Heart left ventricle (tissue), 16 donors: ENCODE measurements at regions not wholly inside any gene's neighbourhood (a gene's known extent, or its start where the extent isn't known, plus 50 kb on each side); places are given as distances from the start of the nearest gene placed in this dataset.

Experiments
- ATAC-seq, 4 donors: fragments of 200-7000 bp; cut with Tn5 transposase; one replicate each; pipeline ENCODE4 v1.9.1; 2020 to 2022; ENCODE audit warnings: moderate library complexity in 4 of 4, mild to moderate bottlenecking in 3 of 4, moderate number of reproducible peaks in 1 of 4
- DNase-seq, 5 donors: peaks; one replicate each; pipeline ENCODE4 v3.0.0-alpha.2; 2020
- H3K27ac ChIP-seq, 12 donors: fragments of 200-600 bp; sonication (generic) in 4 of 12; one replicate each; pipeline versions ENCODE4 v1.5.0 to v1.8.0; 2016 to 2022; ENCODE audit warnings: mild to moderate bottlenecking in 2 of 12
- H3K27me3 ChIP-seq, 9 donors: fragments of 200-600 bp; sonication (generic) in 2 of 9; one replicate each; pipeline versions ENCODE4 v1.5.1 to v1.8.0; 2016 to 2022; ENCODE audit warnings: mild to moderate bottlenecking in 3 of 9
- H3K36me3 ChIP-seq, 9 donors: fragments of 200-600 bp; sonication (generic) in 2 of 9; one replicate each; pipeline versions ENCODE4 v1.5.0 to v1.8.0; 2018 to 2022; ENCODE audit warnings: mild to moderate bottlenecking in 2 of 9
- H3K4me1 ChIP-seq, 12 donors: fragments of 200-600 bp; sonication (generic) in 4 of 12; one replicate each; pipeline versions ENCODE4 v1.5.0 to v1.8.0; 2016 to 2022; ENCODE audit warnings: mild to moderate bottlenecking in 3 of 12
- H3K4me3 ChIP-seq, 12 donors: fragments of 200-600 bp; sonication (generic) in 4 of 12; one replicate each; pipeline versions ENCODE4 v1.5.0 to v1.8.0; 2017 to 2022; ENCODE audit warnings: mild to moderate bottlenecking in 9 of 12, moderate library complexity in 4 of 12
- H3K9me3 ChIP-seq, 12 donors: fragments of 200-600 bp; sonication (generic) in 4 of 12; one replicate each; pipeline versions ENCODE4 v1.5.0 to v1.8.0; 2016 to 2022; ENCODE audit warnings: mild to moderate bottlenecking in 1 of 12
- POLR2A ChIP-seq, 2 donors: fragments of 450-650 bp; IDR thresholded peaks; one replicate each; pipeline ENCODE4 v1.6.1; 2017; ENCODE audit warnings: antibody characterized with exemption in 2 of 2, mild to moderate bottlenecking in 2 of 2, moderate library complexity in 2 of 2
- WGBS, 4 donors: extraction: QIAGEN DNeasy Blood & Tissue Kit in 2 of 4; methylation state at CpG; one replicate each; pipeline versions ENCODE4 v1.1.5 to v1.1.7; 2013 to 2018; 5-methylcytosine and 5-hydroxymethylcytosine counted together
- intact Hi-C, 10 donors: fragments of 100-400 bp; cut with DNase I; formaldehyde crosslinking; loops; one replicate each; pipeline versions ENCODE4 v1.11.1 to v1.14.2; 2022
- TF ChIP-seq, protein P1 (sequence below), 12 donors: fragments of 200-600 bp; sonication (generic) in 4 of 12; IDR thresholded peaks; one replicate each; pipeline versions ENCODE4 v1.5.0 to v1.8.0; 2018 to 2022; ENCODE audit warnings: antibody characterized with exemption in 12 of 12, mild to moderate bottlenecking in 5 of 12
- donor health status: ischemic (EF 13 %, LVEDD 7.1; RV severe dilation, severe dysfunction).
- donor health status: healthy with polysubstance abuse.
- donor health status: DM: no; HTN: yes; CAD: no.
- donor health status: DM: no; HTN: no; CAD: no.
- donor health status: ischemic (EF 25% LVEDD 6.9; RV normal size, moderate dysfunction).
- donor health status: ischemic (EF 25% LVEDD 5.7; RV mildly dilated, moderate dysfunction).
- donor health status: healthy.
- donor health status: DM: yes; HTN: yes; CAD: no.
- donor health status: ischemic (EF 35%, LVEDD 5.7; RV mildly dilated, moderate dysfunction).
- donor health status: nonischemic (EF 11% LVEDD 7.7; RV severe dilation, severe dysfunction).
- donor health status: DM: yes; HTN: yes; CAD: no.
- donor health status: PGD.
- donor health status: ischemic (EF 29% LVEDD 5.4; RV normal size, mild dysfunction).
- donor health status: nonischemic (EF 23%, LVEDD 6.1; RV moderate dilation, normal function).

GRCh38 chr9:4400731-4401130 lies 89.5 kb upstream of the SLC1A1 start:
- no peaks in the 10 kb centered on the region for H3K36me3 ChIP-seq
- no peak overlapping the region for H3K27ac ChIP-seq
- WGBS, 4 donors = 84 to 92% (median 89%) methylated on average over 3 of the region's 3 CpGs
- intact Hi-C loops = no loop called here
- no peaks in the 10 kb centered on the region for H3K4me1 ChIP-seq
- H3K9me3 ChIP-seq = peaks cover 0 to 28% (median 11%) of the 10 kb centered on the region in 12 donors
- H3K27me3 ChIP-seq = no peaks in the 10 kb centered on the region
- ATAC-seq (no peak), DNase-seq (no peak)
- no peak overlapping the region for H3K4me3 ChIP-seq
- no peak for TF ChIP-seq POLR2A (IDR thresholded peaks at IDR 0.05)
- TF ChIP-seq, protein P1, sequence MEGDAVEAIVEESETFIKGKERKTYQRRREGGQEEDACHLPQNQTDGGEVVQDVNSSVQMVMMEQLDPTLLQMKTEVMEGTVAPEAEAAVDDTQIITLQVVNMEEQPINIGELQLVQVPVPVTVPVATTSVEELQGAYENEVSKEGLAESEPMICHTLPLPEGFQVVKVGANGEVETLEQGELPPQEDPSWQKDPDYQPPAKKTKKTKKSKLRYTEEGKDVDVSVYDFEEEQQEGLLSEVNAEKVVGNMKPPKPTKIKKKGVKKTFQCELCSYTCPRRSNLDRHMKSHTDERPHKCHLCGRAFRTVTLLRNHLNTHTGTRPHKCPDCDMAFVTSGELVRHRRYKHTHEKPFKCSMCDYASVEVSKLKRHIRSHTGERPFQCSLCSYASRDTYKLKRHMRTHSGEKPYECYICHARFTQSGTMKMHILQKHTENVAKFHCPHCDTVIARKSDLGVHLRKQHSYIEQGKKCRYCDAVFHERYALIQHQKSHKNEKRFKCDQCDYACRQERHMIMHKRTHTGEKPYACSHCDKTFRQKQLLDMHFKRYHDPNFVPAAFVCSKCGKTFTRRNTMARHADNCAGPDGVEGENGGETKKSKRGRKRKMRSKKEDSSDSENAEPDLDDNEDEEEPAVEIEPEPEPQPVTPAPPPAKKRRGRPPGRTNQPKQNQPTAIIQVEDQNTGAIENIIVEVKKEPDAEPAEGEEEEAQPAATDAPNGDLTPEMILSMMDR (IDR thresholded peaks at IDR 0.05) = no peak

GRCh38 chr9:4397917-4398316 lies 92.4 kb upstream of the SLC1A1 start:
- H3K27ac ChIP-seq = no peak overlapping the region
- intact Hi-C loops = no loop called here
- 75 to 82% (median 78%) methylated on average over 2 of the region's 2 CpGs for WGBS, 4 donors
- H3K4me1 ChIP-seq = no peaks in the 10 kb centered on the region
- no peak for TF ChIP-seq POLR2A (IDR thresholded peaks at IDR 0.05)
- TF ChIP-seq, protein P1 (IDR thresholded peaks at IDR 0.05) = no peak
- H3K9me3 ChIP-seq = peaks cover 0 to 15% (median 7%) of the 10 kb centered on the region in 12 donors
- H3K36me3 ChIP-seq = no peaks in the 10 kb centered on the region
- DNase-seq (no peak), ATAC-seq (no peak)
- no peak overlapping the region for H3K4me3 ChIP-seq
- no peaks in the 10 kb centered on the region for H3K27me3 ChIP-seq

- H3K27ac ChIP-seq = no peak overlapping the region
- no peak for TF ChIP-seq POLR2A (IDR thresholded peaks at IDR 0.05)
- TF ChIP-seq, protein P1 (IDR thresholded peaks at IDR 0.05) = no peak
- H3K4me1 ChIP-seq = no peaks in the 10 kb centered on the region
- no peak overlapping the region for H3K4me3 ChIP-seq
- intact Hi-C loops = no loop called here
- H3K27me3 ChIP-seq = no peaks in the 10 kb centered on the region
- no peaks in the 10 kb centered on the region for H3K36me3 ChIP-seq
- H3K9me3 ChIP-seq = no peaks in the 10 kb centered on the region
- 87 to 90% (median 89%) methylated on average over 4 of the region's 4 CpGs for WGBS, 4 donors
- DNase-seq = no peak
- no peak for ATAC-seq
Measured at GRCh38 chr9:4393806-4394523, 94.1 kb upstream of the GLIS3 start.

DNA sequence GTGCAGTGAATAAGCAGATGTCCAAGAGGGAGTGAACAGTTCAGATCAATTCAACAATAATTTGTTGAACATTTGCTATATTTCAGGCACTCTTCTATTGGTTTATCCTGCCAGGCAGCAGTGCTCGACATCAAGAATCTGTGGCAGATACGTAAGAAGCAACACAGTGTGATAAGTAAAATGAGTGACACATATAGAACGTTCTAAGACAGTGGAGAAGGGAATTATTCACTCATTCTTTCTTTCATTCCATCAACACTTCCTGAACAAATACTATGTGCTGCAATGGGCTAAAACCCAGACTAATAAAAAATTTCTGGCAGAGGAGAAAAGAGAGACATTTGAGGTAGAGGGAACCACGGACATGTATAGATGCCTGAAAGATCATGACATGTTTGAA lies 89.9 kb upstream of the GLIS3 start:
- no peaks in the 10 kb centered on the region for H3K9me3 ChIP-seq
- no peak overlapping the region for H3K4me3 ChIP-seq
- 69 to 78% (median 75%) methylated on average over 4 of the region's 4 CpGs for WGBS, 4 donors
- H3K36me3 ChIP-seq = no peaks in the 10 kb centered on the region
- no peak overlapping the region for H3K27ac ChIP-seq
- no peaks in the 10 kb centered on the region for H3K27me3 ChIP-seq
- DNase-seq = no peak
- TF ChIP-seq POLR2A (IDR thresholded peaks at IDR 0.05) = no peak
- TF ChIP-seq, protein P1 (IDR thresholded peaks at IDR 0.05) = no peak
- intact Hi-C loops = loop anchor here in 1 of 10 donors (5.0 to 10.0 kb wide), 2 partner anchors 163 to 595 kb away; partner anchors contain the start of gene JAK2
- ATAC-seq = no peak
- no peaks in the 10 kb centered on the region for H3K4me1 ChIP-seq
